ENCODE measurements at regions not wholly inside any gene's neighbourhood (a gene's known extent, or its start where the extent isn't known, plus 50 kb on each side); places are given as distances from the start of the nearest gene placed in this dataset.
"Not testable (repeated sequence)": the region's sequence is repeated elsewhere in the genome, so short reads cannot be mapped to it uniquely, and the experiment has no call there.

DNA sequence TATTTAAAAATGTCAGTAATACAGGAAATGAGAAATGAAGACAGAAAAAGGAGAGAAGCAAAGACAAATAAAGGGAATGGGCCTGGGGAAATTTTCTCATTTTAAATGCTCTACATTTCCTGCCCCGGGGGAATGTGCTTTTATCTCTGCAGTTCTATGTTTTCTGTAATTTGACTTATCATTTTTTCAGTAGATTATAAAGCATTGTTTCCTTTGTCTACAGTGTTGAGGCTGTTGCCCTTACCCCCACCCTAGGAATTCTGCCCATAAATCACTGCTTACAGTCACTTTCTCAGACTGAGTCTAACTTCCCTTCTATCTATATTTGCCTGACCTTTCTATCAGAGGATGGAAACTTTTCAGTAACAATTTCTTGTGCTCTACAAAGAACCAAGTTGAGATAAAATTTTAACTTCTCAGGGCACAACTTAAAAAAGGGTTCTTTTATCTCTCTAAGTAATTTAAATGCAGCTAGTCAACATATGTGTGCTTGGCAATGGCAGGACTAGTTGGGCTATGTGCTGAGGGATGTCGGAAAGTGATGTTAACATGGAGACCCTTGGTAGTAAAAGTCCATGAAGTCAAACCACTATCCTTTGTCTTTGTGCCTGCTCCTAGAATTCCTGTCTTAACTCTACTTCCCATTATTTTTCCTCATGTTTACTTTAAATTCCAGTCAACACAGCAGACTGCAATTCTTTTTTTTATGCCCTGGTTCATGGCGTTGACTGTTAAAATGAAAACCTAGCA lies 146.5 kb upstream of the MMADHC start:
- peak; percentile 45 for DNase-seq

DNA sequence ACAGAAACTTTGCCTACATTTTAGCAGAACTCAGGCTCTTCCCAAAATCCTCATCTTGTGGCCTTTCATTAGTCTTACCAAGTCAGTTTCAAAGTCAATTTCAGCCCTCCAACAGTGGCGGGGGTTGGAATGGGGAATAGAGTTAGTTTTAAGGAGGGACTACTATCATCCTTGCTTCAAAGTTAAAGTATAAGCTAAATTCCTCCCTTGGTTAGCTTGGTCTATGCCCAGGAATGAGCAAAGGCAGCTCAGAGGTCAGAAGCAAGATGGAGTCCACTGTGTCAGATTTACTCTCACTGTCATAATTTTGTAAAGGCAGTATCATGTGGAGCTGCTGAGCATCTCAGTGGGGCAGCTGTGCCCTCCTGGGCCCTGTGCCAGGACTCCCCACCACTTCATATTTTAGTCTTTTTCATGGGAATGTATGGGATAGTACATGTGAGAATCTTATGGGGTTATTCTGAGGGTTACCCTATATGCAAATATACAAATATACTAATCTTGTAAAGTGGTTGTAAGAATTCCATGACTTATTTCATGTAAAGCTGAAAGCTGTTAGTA lies 145.2 kb upstream of the MMADHC start:
- no peak for DNase-seq

DNA sequence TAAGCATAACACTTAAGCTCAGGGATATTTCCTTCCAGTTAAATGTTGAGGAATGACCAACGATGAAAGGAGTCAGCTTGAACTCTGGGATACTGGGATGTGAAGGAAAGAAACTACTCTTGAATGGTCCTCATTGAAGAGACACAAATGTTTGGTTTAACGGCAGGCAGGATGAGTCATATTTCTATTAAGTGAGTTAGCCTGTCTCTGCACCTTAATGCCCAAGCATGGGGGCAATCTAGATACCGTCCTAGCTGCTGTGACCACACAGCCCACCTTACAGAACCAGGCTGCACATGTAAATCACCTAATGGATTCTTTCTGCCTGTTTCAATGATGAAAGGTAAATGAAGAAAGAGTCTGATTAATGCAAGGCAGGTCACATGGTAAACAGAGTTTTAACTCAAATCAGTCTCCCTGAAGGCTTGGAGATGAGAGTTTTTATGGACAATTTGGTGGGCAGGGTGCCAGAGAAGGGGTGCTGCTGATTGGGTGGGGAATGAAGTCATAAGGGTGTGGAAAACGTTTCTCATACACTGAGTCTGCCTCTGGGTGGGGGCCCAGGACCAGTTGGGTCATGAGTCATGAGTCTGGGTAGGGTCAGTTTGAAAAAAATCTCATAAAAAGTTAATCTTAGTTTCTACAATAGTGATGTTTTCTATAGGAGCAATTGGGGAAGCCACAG lies 144.6 kb upstream of the MMADHC start:
- no peak for DNase-seq

DNA sequence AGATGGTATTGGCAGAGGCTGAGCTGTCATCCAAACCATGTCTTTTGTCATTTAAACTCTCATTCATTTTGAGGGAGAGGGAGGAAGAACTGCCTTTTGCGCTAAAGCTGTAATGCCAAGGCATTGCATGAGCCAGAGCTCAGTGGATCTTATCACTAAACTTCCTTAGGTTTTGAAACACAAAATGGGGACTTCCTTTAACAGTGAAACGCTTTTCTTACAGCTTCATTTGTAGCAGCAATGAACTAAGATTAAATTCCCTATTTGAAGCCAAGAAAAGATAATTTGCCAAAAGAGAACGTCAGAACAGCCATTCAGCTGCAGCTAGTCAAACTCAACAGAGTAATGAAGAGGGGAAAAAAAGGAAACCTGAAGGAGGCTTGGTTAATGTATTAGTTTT lies 143.5 kb upstream of the MMADHC start:
- DNase-seq: no peak

GRCh38 chr2:149729586-149729985 lies 142.0 kb upstream of the MMADHC start:
- DNase-seq: no peak

DNA sequence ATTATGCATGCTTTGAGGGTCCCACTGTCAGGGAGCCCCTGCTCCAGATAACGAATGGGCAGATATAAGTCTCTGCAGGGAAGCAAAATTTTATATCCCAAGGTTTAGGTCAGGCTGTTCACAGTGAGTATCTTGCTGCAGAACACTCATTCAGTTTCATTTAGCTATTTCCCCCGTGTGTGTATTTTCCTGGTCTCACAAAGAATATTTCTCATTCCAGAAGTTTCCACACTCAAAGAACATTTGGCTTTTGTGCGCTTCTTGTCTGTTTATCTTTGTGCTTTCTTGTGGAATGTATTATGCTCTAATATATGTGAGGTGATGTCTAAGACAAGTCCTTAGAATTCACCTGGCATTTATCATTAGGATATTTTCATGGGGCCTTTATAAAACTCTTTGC lies 140.4 kb upstream of the MMADHC start:
- DNase-seq: no peak

GRCh38 chr2:149725234-149725633 lies 137.7 kb upstream of the MMADHC start:
- no peak for DNase-seq

DNA sequence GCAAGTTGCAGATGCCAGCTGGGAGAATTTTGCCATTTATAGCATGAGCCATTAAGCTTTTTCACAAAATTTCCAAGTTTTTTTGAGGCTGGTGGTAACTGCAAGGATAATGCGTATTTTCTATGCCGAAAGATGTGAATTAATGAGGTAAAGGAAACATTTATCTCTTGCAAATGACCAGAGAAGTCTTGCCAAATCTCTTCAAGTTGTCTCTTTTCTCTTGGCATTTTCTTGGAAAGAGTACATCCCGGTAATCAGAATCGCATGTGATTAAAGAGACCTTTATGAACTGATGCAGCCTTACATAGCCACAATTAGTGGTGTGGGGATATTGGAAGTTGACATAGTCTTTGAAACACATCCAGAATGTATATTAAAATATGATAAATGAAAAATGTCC lies 136.5 kb upstream of the MMADHC start:
- no peak for DNase-seq

GRCh38 chr2:149720615-149721014 lies 133.0 kb upstream of the MMADHC start:
- DNase-seq: no peak

DNA sequence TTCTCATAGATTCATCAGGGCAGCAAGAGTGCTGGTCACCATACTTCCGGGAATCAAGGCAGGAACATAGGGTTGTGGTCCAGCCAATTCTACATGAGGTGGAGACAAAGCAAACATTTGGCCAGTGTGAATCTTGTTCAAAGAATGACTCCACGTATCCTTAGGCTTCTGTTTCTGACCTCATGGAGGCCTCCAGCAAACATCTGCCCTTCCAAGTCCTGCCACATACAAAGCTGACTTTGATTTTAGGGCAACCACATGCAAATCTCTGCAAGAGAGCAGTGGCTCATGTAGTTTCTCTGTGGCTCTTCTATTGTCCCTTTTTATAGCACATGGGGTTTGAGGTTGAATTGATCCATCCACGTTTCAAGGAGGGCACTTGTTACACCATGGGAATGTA lies 132.1 kb upstream of the MMADHC start:
- no peak for DNase-seq

- DNase-seq: no peak
Measured at GRCh38 chr2:149716687-149717086, 129.1 kb upstream of the MMADHC start.

GRCh38 chr2:149715894-149716293 lies 128.3 kb upstream of the MMADHC start:
- no peak for DNase-seq

- DNase-seq: no peak
Measured at GRCh38 chr2:149715005-149715592, 127.5 kb upstream of the MMADHC start.

DNA sequence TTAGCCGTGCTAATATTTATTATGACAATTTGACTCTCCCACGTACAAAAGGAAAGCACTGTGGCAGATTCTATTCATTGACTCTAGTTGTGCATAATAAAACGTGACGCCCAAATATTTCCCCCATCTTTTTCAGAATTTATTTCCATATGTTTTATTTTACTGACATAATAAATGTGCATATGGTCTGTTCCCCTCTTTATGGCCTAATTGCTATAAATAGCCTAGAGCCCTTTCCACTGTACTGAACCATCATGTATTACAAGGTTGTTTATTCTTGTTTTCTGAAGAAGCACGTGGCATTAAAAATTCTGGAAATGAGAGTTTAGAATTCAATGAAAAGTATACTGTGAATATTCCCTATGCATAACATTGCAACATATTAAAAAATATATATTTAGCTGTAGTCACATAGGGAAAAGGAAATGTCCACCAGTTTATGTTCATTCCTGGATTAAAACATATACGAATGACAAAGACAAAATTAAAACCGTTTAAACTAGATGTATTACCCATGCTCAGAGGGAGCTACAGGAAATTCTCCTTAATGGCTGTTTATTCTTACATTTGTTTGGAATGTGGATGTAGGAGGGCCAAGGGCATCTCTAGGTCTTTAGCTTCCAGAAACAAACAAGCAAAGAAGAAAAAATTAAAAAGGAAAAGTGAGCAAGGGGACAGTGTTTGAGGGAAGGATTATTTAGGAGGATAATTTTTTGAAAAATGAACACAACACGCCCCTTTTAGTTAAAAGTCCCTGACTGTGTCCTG lies 122.1 kb upstream of the MMADHC start:
- no peak for DNase-seq

GRCh38 chr2:149703281-149703680 lies 115.7 kb upstream of the MMADHC start:
- DNase-seq: no peak

DNA sequence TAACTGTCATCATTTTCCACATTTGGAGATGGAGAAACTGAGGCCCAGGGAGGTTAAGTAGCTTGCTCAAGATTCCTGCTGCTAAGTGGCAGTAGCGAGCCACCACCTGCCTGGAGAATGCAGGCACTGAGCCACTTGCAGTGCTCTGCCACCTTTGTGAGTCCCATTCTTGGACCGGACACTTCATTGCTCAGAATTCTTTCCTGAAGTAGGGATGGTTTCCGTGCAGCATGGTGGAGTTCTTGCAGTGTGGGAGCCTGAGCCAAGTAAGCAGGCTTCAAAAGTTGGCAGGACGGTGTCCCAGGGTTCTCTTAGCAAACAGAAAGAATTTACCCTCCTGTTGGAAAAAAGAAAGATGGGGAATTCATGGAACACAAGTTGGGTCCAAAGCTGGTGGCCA lies 115.0 kb upstream of the MMADHC start:
- no peak for DNase-seq

DNA sequence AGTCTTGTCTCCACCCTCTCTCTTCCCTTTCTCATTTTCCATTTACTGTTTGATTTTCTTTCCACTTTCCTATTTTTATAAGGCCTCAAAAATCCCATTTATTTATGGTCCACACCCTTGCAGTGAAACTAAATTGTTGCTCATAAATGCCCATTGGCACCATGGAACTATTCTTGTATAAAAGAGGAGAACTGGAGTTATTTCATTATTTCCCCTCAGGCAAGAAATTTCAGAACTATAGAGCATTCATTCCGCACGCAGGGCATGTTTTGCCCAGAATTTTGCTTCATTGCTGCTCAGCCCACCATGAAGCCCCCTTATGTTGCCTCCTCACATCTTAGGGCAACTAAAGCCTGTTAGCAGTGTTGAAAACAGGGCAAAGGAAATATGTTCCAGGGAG lies 113.7 kb upstream of the MMADHC start:
- no peak for DNase-seq

- DNase-seq: peak; percentile 37
Measured at GRCh38 chr2:149692961-149693396, 105.4 kb upstream of the MMADHC start.

- no peak for DNase-seq
Measured at GRCh38 chr2:149690825-149691224, 103.2 kb upstream of the MMADHC start.

DNA sequence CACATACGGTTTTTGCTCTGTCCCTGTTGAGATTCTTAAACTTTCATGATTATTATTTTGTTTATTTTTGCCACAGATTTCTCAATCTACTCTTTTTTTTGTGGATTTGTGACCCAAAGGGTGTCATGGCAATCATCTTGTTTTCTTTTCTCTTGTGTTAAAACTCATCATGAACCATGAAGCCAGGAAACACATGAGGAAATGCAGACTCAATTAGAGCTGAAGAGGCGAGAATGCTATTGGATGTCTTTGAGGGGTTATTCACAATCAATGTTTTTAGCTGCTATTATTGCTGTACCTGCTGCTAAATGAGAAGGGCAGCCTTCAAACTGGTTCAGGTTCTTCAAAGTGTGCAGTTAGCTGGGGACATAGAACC lies 99.5 kb upstream of the MMADHC start:
- DNase-seq: no peak

DNA sequence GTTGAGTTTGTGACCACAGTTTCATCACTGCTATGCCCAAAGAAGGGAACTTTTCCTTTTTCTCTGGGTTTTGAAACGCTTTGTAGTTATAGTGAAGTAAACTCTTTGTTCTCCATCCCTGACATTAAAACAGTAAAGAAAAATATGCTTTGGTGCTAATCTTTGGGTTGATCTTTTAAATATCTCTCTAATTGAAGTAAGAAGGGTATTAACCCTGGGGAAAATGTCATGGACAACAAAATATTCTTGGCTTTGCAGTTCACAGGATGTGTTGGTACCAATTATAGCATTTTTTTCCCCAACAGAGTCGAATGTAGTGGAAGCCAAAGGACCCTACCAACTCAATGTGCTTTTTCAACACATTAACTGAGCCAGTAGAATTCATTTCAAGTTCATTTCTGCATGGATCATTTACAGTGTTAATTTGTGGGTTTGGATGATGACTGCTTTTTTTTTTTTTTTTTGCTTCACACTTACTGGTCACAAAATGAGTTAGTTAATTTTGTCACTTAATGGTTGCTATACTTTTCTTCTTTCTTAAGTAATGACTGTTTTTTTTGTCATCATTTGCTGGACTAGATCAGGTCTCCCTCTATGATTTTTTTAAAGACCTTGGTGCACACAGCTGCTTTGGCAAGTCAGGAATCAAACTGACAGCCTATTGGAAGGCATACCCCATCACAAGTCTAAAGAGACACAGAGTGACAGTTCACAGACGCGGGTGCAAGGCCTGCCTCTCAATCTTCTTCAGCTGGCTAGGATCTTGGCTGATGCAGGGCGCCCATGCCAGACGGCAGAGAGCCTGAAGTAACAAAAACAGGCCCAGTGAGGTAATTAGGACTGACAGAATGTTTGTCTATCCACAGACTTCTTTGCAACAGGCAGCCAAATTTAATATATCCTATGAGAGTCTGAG lies 98.8 kb upstream of the MMADHC start:
- DNase-seq: peak; percentile 90

DNA sequence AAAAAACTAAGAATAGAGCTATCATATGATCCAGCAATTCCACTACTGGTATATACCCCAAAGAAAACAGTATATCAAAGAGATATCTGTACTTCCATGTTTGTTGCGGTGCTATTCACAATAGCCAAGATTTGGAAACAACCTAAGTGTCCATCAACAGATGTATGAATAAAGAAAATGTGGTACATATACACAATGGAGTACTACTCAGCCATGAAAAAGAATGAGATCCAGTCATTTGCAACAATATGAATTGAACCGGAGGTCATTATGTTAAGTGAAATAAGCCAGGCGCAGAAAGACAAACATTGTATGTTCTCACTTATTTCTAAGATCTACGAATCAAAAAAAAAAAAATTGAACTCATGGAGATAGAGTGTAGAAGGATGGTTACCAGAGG lies 97.8 kb upstream of the MMADHC start:
- not testable (repeated sequence) for DNase-seq
